ENCODE measurements at regions not wholly inside any gene's neighbourhood (a gene's known extent, or its start where the extent isn't known, plus 50 kb on each side); places are given as distances from the start of the nearest gene placed in this dataset.
A peak's percentile ranks its signal among the peaks of the same experiment; 100 is the strongest.

GRCh38 chr1:59085101-59085500 is 211.8 kb upstream of the FGGY start:
- CTCF ChIA-PET (ENCODE audit: partially characterized antibody) = interaction anchor here (0.7 to 1.2 kb wide), 2 partner anchors 14 to 861 kb away, joined by 3 read pairs; no protein-coding TSS in a partner anchor
- Histone ChIP-seq H2AK5ac (ENCODE audit: low read depth, low read length) (no peak overlapping the region), H2BK15ac (ENCODE audit: low read length) (no peak overlapping the region), H3K4me1 (replicated peaks in 1 of 4; ENCODE audit: control insufficient read depth in 3 of 4, insufficient read depth in 4 of 4, low read length in 3 of 4) (peaks cover 2 to 9% (median 4%) of the 10 kb centered on the region in 4 experiments), H3K27me3 (replicated peaks in 1 of 4; ENCODE audit: control insufficient read depth in 3 of 4, extremely low read depth in 1 of 4, insufficient read depth in 3 of 4, low read length in 3 of 4) (no peaks in the 10 kb centered on the region), H3K4ac (replicated peaks; ENCODE audit: insufficient read length, low read depth, low read length) (no peak overlapping the region), H3K4me2 (ENCODE audit: insufficient read depth in 1 of 2, low read depth in 2 of 2, low read length in 2 of 2) (no peak overlapping the region), H3K79me2 (ENCODE audit: control insufficient read depth in 1 of 2, insufficient read depth in 2 of 2, low read length in 2 of 2) (no peaks in the 10 kb centered on the region), H2AFZ (ENCODE audit: low read length) (no peak overlapping the region), H2BK12ac (ENCODE audit: low read depth, low read length) (peak overlapping the region; percentile 56; the same call in 1 of the 2 replicates), H3K9me3 (ENCODE audit: insufficient read depth in 2 of 2, low read depth in 1 of 2, low read length in 1 of 2) (no peaks in the 10 kb centered on the region), H2BK5ac (ENCODE audit: low read depth, low read length) (peak overlapping the region; percentile 87; the same call in 1 of the 2 replicates), H3K4me3 (ENCODE audit: extremely low read depth in 1 of 4, insufficient read depth in 2 of 4, low read depth in 3 of 4, low read length in 4 of 4) (no peak overlapping the region), H3K36me3 (ENCODE audit: control insufficient read depth in 2 of 4, insufficient read depth in 4 of 4, low read length in 3 of 4) (no peaks in the 10 kb centered on the region), H3K18ac (ENCODE audit: extremely low read depth, low read length) (no peak overlapping the region), H3K56ac (replicated peaks; ENCODE audit: insufficient read length, low read depth, low read length) (no peak overlapping the region), H3K9ac (replicated peaks in 1 of 4; ENCODE audit: extremely low read depth in 1 of 4, low read depth in 3 of 4, low read length in 3 of 4) (no peak overlapping the region), H4K5ac (ENCODE audit: insufficient read length, low read depth, low read length) (no peak overlapping the region), H3K79me1 (ENCODE audit: low read depth, low read length) (no peaks in the 10 kb centered on the region), H3K23ac (ENCODE audit: insufficient read length) (no peak overlapping the region), H3K14ac (ENCODE audit: insufficient read length) (no peak overlapping the region), H2BK20ac (ENCODE audit: low read length) (peak overlapping the region; percentile 99), H4K20me1 (replicated peaks in 1 of 2; ENCODE audit: control insufficient read depth in 1 of 2, insufficient read depth in 2 of 2, low read length in 2 of 2) (no peaks in the 10 kb centered on the region), H2BK120ac (replicated peaks; ENCODE audit: low read depth, low read length) (peak overlapping the region; percentile 35), H4K91ac (replicated peaks; ENCODE audit: insufficient read length, low read length) (peak overlapping the region; percentile 58), H3K27ac (ENCODE audit: low read depth, low read length) (no peak overlapping the region), H4K8ac (ENCODE audit: extremely low read depth, insufficient read depth, low read length) (no peak overlapping the region), H3K23me2 (ENCODE audit: low read depth, low read length) (no peaks in the 10 kb centered on the region)
- FAIRE-seq = no peak
- no peak for DNase-seq (ENCODE audit: low read depth in 1 of 2, low spot score in 2 of 2)
- POLR2A ChIA-PET (ENCODE audit: partially characterized antibody) = interaction anchor here (0.9 kb wide), 1 partner anchor 10 kb away, joined by 3 read pairs; no protein-coding TSS in a partner anchor
- 86% methylated on average over 3 of the region's 3 CpGs; no CpG with 5 or more reads in 1 of the 2 experiments for WGBS, 2 experiments (ENCODE audit: extremely low coverage in 1 of 2, insufficient coverage in 1 of 2, insufficient read length in 1 of 2, insufficient replicate concordance in 2 of 2, low coverage in 1 of 2, low lambda C conversion rate in 2 of 2, missing lambda C conversion rate in 1 of 2)
- TF ChIP-seq SRF (IDR thresholded peaks at IDR 0.05; ENCODE audit: low read depth, low read length) (no peak), SUZ12 (IDR thresholded peaks at IDR 0.05; ENCODE audit: low read length) (no peak), CBX5 (IDR thresholded peaks at IDR 0.05; ENCODE audit: low read depth, low read length) (no peak), SIRT6 (IDR thresholded peaks at IDR 0.05; ENCODE audit: low read length) (no peak), RFX5 (IDR thresholded peaks at IDR 0.05; ENCODE audit: borderline replicate concordance, low read depth, low read length) (no peak), HDAC2 (IDR thresholded peaks at IDR 0.05; ENCODE audit: borderline replicate concordance in 1 of 2, low read depth in 2 of 2, low read length in 2 of 2) (no peak), JUND (IDR thresholded peaks at IDR 0.05; ENCODE audit: low read length) (no peak), TCF12 (IDR thresholded peaks at IDR 0.05; ENCODE audit: low read depth, low read length) (no peak), CTCF (IDR thresholded peaks at IDR 0.05; ENCODE audit: control extremely low read depth in 1 of 3, insufficient read depth in 1 of 3, low read depth in 1 of 3, low read length in 3 of 3) (no peak), CHD1 (IDR thresholded peaks at IDR 0.05; ENCODE audit: low read depth, low read length) (no peak), CREB1 (IDR thresholded peaks at IDR 0.05) (no peak), RBBP5 (IDR thresholded peaks at IDR 0.05; ENCODE audit: borderline replicate concordance, low read depth, low read length) (no peak), EGR1 (IDR thresholded peaks at IDR 0.05; ENCODE audit: borderline replicate concordance, low read depth, low read length) (no peak)

Data from H1 (cell line).